ENCODE measurements at regions not wholly inside any gene's neighbourhood (a gene's known extent, or its start where the extent isn't known, plus 50 kb on each side); places are given as distances from the start of the nearest gene placed in this dataset.

- TF ChIP-seq, protein P1, sequence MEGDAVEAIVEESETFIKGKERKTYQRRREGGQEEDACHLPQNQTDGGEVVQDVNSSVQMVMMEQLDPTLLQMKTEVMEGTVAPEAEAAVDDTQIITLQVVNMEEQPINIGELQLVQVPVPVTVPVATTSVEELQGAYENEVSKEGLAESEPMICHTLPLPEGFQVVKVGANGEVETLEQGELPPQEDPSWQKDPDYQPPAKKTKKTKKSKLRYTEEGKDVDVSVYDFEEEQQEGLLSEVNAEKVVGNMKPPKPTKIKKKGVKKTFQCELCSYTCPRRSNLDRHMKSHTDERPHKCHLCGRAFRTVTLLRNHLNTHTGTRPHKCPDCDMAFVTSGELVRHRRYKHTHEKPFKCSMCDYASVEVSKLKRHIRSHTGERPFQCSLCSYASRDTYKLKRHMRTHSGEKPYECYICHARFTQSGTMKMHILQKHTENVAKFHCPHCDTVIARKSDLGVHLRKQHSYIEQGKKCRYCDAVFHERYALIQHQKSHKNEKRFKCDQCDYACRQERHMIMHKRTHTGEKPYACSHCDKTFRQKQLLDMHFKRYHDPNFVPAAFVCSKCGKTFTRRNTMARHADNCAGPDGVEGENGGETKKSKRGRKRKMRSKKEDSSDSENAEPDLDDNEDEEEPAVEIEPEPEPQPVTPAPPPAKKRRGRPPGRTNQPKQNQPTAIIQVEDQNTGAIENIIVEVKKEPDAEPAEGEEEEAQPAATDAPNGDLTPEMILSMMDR (IDR thresholded peaks at IDR 0.05) = no peak
- TF ChIP-seq POLR2A (IDR thresholded peaks at IDR 0.05) (no peak), POLR2AphosphoS5 (IDR thresholded peaks at IDR 0.05; ENCODE audit: insufficient read depth in 1 of 2, low read depth in 1 of 2) (no peak)
Observed at GRCh38 chr12:92639017-92639416, 63.8 kb upstream of the PLEKHG7 start.
